ENCODE measurements at regions not wholly inside any gene's neighbourhood (a gene's known extent, or its start where the extent isn't known, plus 50 kb on each side); places are given as distances from the start of the nearest gene placed in this dataset.
"Not testable (repeated sequence)": the region's sequence is repeated elsewhere in the genome, so short reads cannot be mapped to it uniquely, and the experiment has no call there.

GRCh38 chrX:129347291-129347690 lies 176.0 kb downstream of the SMARCA1 start:
- Histone ChIP-seq H3K27ac (no peak overlapping the region), H3K27me3 (peaks cover 23% of the 10 kb centered on the region), H3K9me3 (ENCODE audit: low read depth) (no peaks in the 10 kb centered on the region), H3K4me1 (no peaks in the 10 kb centered on the region), H3K36me3 (no peaks in the 10 kb centered on the region), H3K4me3 (no peak overlapping the region), H3K79me2 (ENCODE audit: low read depth) (no peaks in the 10 kb centered on the region), H2AFZ (replicated peaks) (no peak overlapping the region), H3K9ac (no peak overlapping the region), H3F3A (ENCODE audit: low read depth) (no peaks in the 10 kb centered on the region), H4K20me1 (ENCODE audit: low read depth) (no peaks in the 10 kb centered on the region), H3K4me2 (no peak overlapping the region)
- Mint-ChIP-seq H3K4me3 (no peak overlapping the region), H3K4me1 (no peaks in the 10 kb centered on the region), H3K27me3 (ENCODE audit: insufficient read depth, low read depth) (no peaks in the 10 kb centered on the region), H3K9me3 (peaks cover 14% of the 10 kb centered on the region), H3K27ac (no peak overlapping the region), H3K36me3 (peaks cover 7% of the 10 kb centered on the region)
- TF ChIP-seq CTCF (IDR thresholded peaks at IDR 0.05) (peak; percentile 23), EZH2phosphoT487 (IDR thresholded peaks at IDR 0.05) (no peak)
- peak; percentile 3 for DNase-seq (ENCODE audit: low spot score)

GRCh38 chrX:129346574-129346973 lies 176.7 kb downstream of the SMARCA1 start:
- Histone ChIP-seq H3K36me3 (no peaks in the 10 kb centered on the region), H3K9ac (no peak overlapping the region), H3F3A (ENCODE audit: low read depth) (no peaks in the 10 kb centered on the region), H3K4me3 (no peak overlapping the region), H3K4me1 (no peaks in the 10 kb centered on the region), H3K27me3 (peaks cover 23% of the 10 kb centered on the region), H3K79me2 (ENCODE audit: low read depth) (no peaks in the 10 kb centered on the region), H3K27ac (no peak overlapping the region), H2AFZ (replicated peaks) (no peak overlapping the region), H3K9me3 (ENCODE audit: low read depth) (no peaks in the 10 kb centered on the region), H4K20me1 (ENCODE audit: low read depth) (no peaks in the 10 kb centered on the region), H3K4me2 (no peak overlapping the region)
- H3K36me3 Mint-ChIP-seq = peaks cover 7% of the 10 kb centered on the region
- no peaks in the 10 kb centered on the region for H3K27me3 Mint-ChIP-seq (ENCODE audit: insufficient read depth, low read depth)
- peaks cover 9% of the 10 kb centered on the region for H3K9me3 Mint-ChIP-seq
- DNase-seq (ENCODE audit: low spot score) = no peak
- no peak for TF ChIP-seq CTCF (IDR thresholded peaks at IDR 0.05)
- TF ChIP-seq EZH2phosphoT487 (IDR thresholded peaks at IDR 0.05) = no peak
- no peak for TF ChIP-seq EZH2 (IDR thresholded peaks at IDR 0.05)
- H3K4me3 Mint-ChIP-seq = no peak overlapping the region
- no peaks in the 10 kb centered on the region for H3K4me1 Mint-ChIP-seq
- no peak overlapping the region for H3K27ac Mint-ChIP-seq

GRCh38 chrX:129337264-129337663 lies 186.0 kb downstream of the SMARCA1 start:
- Mint-ChIP-seq H3K4me3 (peak overlapping the region; percentile 75), H3K36me3 (peaks cover 24% of the 10 kb centered on the region), H3K27ac (peak overlapping the region; percentile 10), H3K9me3 (peaks cover 45% of the 10 kb centered on the region)
- Histone ChIP-seq H2AFZ (replicated peaks) (peak overlapping the region; percentile 82), H3K9me3 (ENCODE audit: low read depth) (peaks cover 14% of the 10 kb centered on the region), H3K4me2 (peak overlapping the region; percentile 66), H3K4me3 (peak overlapping the region; percentile 48)
- H3K27me3 Mint-ChIP-seq (ENCODE audit: insufficient read depth, low read depth); H3F3A ChIP-seq (ENCODE audit: low read depth); H3K9ac ChIP-seq; H3K36me3 ChIP-seq; H3K4me1 Mint-ChIP-seq; H3K4me1 ChIP-seq; H3K79me2 ChIP-seq (ENCODE audit: low read depth); H3K27ac ChIP-seq; H4K20me1 ChIP-seq (ENCODE audit: low read depth); H3K27me3 ChIP-seq: not testable (repeated sequence)
- DNase-seq (ENCODE audit: low spot score) = peak; percentile 21

GRCh38 chrX:129323115-129323514 lies 200.2 kb downstream of the SMARCA1 start:
- Mint-ChIP-seq H3K27me3 (ENCODE audit: insufficient read depth, low read depth) (no peaks in the 10 kb centered on the region), H3K36me3 (no peaks in the 10 kb centered on the region), H3K27ac (no peak overlapping the region), H3K4me1 (no peaks in the 10 kb centered on the region), H3K9me3 (no peaks in the 10 kb centered on the region), H3K4me3 (no peak overlapping the region)
- no peak overlapping the region for H3K4me3 ChIP-seq
- H3K79me2 ChIP-seq (ENCODE audit: low read depth) = no peaks in the 10 kb centered on the region
- no peaks in the 10 kb centered on the region for H3K27me3 ChIP-seq
- no peak overlapping the region for H3K4me2 ChIP-seq
- no peak for DNase-seq (ENCODE audit: low spot score)
- H2AFZ ChIP-seq (replicated peaks) = no peak overlapping the region
- no peaks in the 10 kb centered on the region for H4K20me1 ChIP-seq (ENCODE audit: low read depth)
- H3K9me3 ChIP-seq (ENCODE audit: low read depth) = no peaks in the 10 kb centered on the region
- H3K4me1 ChIP-seq = no peaks in the 10 kb centered on the region
- TF ChIP-seq CTCF (IDR thresholded peaks at IDR 0.05) = no peak
- TF ChIP-seq EZH2 (IDR thresholded peaks at IDR 0.05) = no peak
- no peak for TF ChIP-seq EZH2phosphoT487 (IDR thresholded peaks at IDR 0.05)
- no peaks in the 10 kb centered on the region for H3K36me3 ChIP-seq
- no peaks in the 10 kb centered on the region for H3F3A ChIP-seq (ENCODE audit: low read depth)
- no peak overlapping the region for H3K27ac ChIP-seq
- no peak overlapping the region for H3K9ac ChIP-seq
